Suprapubic skin (tissue), 4 donors: ENCODE measurements at regions not wholly inside any gene's neighbourhood (a gene's known extent, or its start where the extent isn't known, plus 50 kb on each side); places are given as distances from the start of the nearest gene placed in this dataset.

Experiments used
- DNase-seq, 2 donors: peaks; one replicate each; pipeline ENCODE4 v3.0.0-alpha.2; 2019; ENCODE audit warnings: low spot score in 2 of 2
- H3K27ac ChIP-seq: fragments of 200-600 bp; sonication (generic); one replicate; pipeline ENCODE4 v1.5.1; 2019
- H3K27me3 ChIP-seq: fragments of 200-600 bp; sonication (generic); one replicate; pipeline ENCODE4 v1.5.1; 2019
- H3K36me3 ChIP-seq: fragments of 200-600 bp; sonication (generic); one replicate; pipeline ENCODE4 v1.5.1; 2019
- H3K4me1 ChIP-seq: fragments of 200-600 bp; sonication (generic); one replicate; pipeline ENCODE4 v1.5.1; 2019
- H3K4me3 ChIP-seq: fragments of 200-600 bp; sonication (generic); one replicate; pipeline ENCODE4 v1.5.1; 2019; ENCODE audit warnings: mild to moderate bottlenecking
- H3K9me3 ChIP-seq: fragments of 200-600 bp; sonication (generic); one replicate; pipeline ENCODE4 v1.5.1; 2019
- EP300 ChIP-seq: sonication (generic); formaldehyde crosslinking; IDR thresholded peaks from one replicate; pipeline ENCODE4 v1.6.1; 2017; ENCODE audit warnings: antibody characterized with exemption
- POLR2A ChIP-seq, 2 donors: fragments of 450-650 bp; IDR thresholded peaks; one replicate each; pipeline ENCODE4 v1.6.1; 2017; ENCODE audit warnings: antibody characterized with exemption in 2 of 2, mild to moderate bottlenecking in 2 of 2, moderate library complexity in 2 of 2
- POLR2AphosphoS5 ChIP-seq, 3 donors: sonication (generic); formaldehyde crosslinking; IDR thresholded peaks; one replicate each; pipeline ENCODE4 v1.6.1; 2017; ENCODE audit warnings: antibody characterized with exemption in 3 of 3
- WGBS: methylation state at CpG from one replicate; pipeline ENCODE4 v1.1.5; 2018; 5-methylcytosine and 5-hydroxymethylcytosine counted together
- TF ChIP-seq, protein P1 (sequence below), 2 donors: fragments of 200-600 bp in 1 of 2; fragments of 450-650 bp in 1 of 2; sonication (generic) in 1 of 2; IDR thresholded peaks; one replicate each; pipeline ENCODE4 v1.5.1; 2016 to 2019; ENCODE audit warnings: antibody characterized with exemption in 2 of 2, mild to moderate bottlenecking in 1 of 2, moderate library complexity in 1 of 2

DNA sequence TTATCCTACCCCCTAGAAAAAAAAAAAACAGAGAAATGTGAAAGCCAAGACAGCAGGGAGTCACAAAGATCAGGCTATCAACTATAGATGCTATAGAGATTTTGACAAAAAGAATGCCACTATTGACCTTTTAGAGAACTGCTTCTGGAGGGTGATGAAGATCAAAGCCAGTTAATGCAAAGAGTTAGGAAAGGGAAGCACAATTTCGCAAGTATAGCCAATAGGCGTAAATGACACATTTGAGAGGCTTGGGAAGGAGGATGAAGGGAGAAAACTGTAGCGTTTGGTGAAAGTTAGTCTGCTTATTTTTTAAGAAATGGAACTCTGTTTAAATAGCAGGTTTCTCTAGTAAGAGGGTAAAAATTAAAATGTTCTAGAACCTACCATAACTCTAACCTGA lies 190.7 kb downstream of the DUSP6 start:
- TF ChIP-seq, protein P1, sequence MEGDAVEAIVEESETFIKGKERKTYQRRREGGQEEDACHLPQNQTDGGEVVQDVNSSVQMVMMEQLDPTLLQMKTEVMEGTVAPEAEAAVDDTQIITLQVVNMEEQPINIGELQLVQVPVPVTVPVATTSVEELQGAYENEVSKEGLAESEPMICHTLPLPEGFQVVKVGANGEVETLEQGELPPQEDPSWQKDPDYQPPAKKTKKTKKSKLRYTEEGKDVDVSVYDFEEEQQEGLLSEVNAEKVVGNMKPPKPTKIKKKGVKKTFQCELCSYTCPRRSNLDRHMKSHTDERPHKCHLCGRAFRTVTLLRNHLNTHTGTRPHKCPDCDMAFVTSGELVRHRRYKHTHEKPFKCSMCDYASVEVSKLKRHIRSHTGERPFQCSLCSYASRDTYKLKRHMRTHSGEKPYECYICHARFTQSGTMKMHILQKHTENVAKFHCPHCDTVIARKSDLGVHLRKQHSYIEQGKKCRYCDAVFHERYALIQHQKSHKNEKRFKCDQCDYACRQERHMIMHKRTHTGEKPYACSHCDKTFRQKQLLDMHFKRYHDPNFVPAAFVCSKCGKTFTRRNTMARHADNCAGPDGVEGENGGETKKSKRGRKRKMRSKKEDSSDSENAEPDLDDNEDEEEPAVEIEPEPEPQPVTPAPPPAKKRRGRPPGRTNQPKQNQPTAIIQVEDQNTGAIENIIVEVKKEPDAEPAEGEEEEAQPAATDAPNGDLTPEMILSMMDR (IDR thresholded peaks at IDR 0.05), result no peak
- TF ChIP-seq POLR2A (IDR thresholded peaks at IDR 0.05), result no peak
- no peak for TF ChIP-seq EP300
- TF ChIP-seq POLR2AphosphoS5 (IDR thresholded peaks at IDR 0.05), result no peak
- Histone ChIP-seq H3K36me3 (no peaks in the 10 kb centered on the region), H3K4me3 (no peak overlapping the region), H3K4me1 (peaks cover 54% of the 10 kb centered on the region), H3K9me3 (no peaks in the 10 kb centered on the region), H3K27ac (peak overlapping the region; percentile 74), H3K27me3 (no peaks in the 10 kb centered on the region)
- WGBS, result 78% methylated on average over 3 of the region's 3 CpGs
- DNase-seq, result no peak

DNA sequence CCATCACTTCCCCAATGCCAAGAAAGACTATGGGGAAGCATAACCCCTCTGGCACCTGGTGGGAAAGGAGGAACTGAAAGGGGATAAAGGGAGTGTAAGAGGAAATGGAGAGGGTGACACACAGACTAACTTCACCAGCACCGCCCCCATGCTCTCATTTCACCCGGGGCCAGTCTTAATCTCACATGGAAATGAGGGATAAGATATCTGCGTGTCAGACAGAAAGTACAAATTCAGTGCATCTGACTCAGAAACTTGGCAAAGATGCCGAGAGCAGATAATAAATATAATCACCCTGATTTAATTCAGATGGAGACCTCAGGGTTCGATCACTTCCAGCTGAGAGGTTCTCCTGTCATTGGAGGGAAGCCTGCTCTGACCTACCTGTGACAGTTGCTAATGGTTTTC lies 191.6 kb downstream of the DUSP6 start:
- H3K27me3 ChIP-seq, result no peaks in the 10 kb centered on the region
- no peak overlapping the region for H3K4me3 ChIP-seq
- H3K9me3 ChIP-seq, result no peaks in the 10 kb centered on the region
- H3K27ac ChIP-seq, result peak overlapping the region; percentile 74
- DNase-seq, result peak; percentile 67 to 76
- H3K36me3 ChIP-seq, result no peaks in the 10 kb centered on the region
- peaks cover 52% of the 10 kb centered on the region for H3K4me1 ChIP-seq
- WGBS, result 25% methylated on average over 5 of the region's 5 CpGs
- no peak for TF ChIP-seq EP300

DNA sequence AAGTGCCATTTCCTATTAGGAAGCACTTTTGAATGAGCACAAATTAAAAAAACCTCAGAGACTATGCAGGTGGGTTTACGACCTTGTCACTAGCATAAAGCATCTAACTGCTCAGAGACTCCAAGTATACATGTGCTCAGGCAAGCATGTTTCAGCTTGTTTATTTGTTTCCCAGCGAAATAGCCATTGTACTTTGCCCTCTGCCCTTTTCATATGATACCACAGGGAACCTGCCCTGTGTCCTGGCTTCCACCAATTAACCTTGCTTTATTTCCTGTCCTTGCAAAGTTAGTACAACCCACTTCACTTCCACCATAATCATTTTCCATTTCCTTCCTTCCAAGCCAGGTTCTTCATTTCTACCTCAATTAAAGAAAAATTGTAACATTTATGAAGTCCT lies 194.9 kb downstream of the DUSP6 start:
- WGBS, result 73% methylated on average over 2 of the region's 2 CpGs
- Histone ChIP-seq H3K27ac (no peak overlapping the region), H3K9me3 (no peaks in the 10 kb centered on the region), H3K4me3 (no peak overlapping the region), H3K36me3 (no peaks in the 10 kb centered on the region), H3K27me3 (no peaks in the 10 kb centered on the region), H3K4me1 (peaks cover 33% of the 10 kb centered on the region)
- TF ChIP-seq, protein P1 (IDR thresholded peaks at IDR 0.05), result no peak
- TF ChIP-seq POLR2A (IDR thresholded peaks at IDR 0.05) (no peak), POLR2AphosphoS5 (IDR thresholded peaks at IDR 0.05) (no peak), EP300 (no peak)
- no peak for DNase-seq

DNA sequence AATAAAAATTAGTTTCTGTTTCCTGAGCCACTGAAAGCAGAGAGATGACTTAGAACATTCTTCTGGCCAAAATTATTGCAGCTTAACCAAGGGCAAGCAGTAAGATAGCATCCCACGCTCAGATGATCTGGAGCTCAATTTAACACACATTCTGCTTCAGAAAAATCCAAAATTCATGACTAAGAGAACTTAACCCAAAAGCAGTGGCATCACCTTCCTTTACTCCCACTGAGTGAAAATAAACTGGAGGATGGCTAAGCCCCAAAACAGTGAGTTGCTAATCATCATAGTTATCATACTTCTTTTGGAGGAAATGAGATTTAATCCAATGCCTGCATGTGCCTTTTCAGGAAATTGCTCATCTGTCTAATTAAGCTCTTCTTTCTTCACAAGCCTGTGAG lies 195.4 kb downstream of the DUSP6 start:
- no peaks in the 10 kb centered on the region for H3K27me3 ChIP-seq
- H3K36me3 ChIP-seq, result no peaks in the 10 kb centered on the region
- H3K27ac ChIP-seq, result no peak overlapping the region
- H3K4me3 ChIP-seq, result no peak overlapping the region
- peaks cover 28% of the 10 kb centered on the region for H3K4me1 ChIP-seq
- TF ChIP-seq POLR2AphosphoS5 (IDR thresholded peaks at IDR 0.05) (no peak), EP300 (no peak), POLR2A (IDR thresholded peaks at IDR 0.05) (no peak)
- TF ChIP-seq, protein P1 (IDR thresholded peaks at IDR 0.05), result no peak
- 61% methylated on average over 1 of the region's 1 CpG for WGBS
- no peaks in the 10 kb centered on the region for H3K9me3 ChIP-seq
- DNase-seq, result no peak

DNA sequence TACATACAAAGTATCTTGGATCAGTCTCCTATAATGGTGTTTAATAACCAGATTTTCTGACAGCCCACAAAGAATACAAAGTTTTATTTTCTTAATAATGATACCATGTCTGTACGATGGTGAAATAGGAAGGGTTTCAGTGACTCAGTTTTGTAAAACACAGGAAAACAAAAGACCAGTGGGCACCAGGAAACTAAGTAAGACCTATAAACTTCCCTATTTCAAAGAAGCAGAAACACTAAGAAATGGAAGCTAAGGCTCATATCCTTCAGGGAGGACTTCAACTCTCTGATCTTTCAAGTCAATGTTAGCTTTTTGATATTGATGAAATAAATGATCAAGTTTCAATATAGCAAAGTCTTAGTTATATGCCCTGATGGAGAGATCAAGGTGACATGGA lies 196.0 kb downstream of the DUSP6 start:
- no peak for DNase-seq
- Histone ChIP-seq H3K9me3 (no peaks in the 10 kb centered on the region), H3K4me1 (peaks cover 23% of the 10 kb centered on the region), H3K27me3 (no peaks in the 10 kb centered on the region), H3K27ac (no peak overlapping the region), H3K4me3 (no peak overlapping the region), H3K36me3 (no peaks in the 10 kb centered on the region)
- 76% methylated on average over 1 of the region's 1 CpG for WGBS
- TF ChIP-seq, protein P1 (IDR thresholded peaks at IDR 0.05), result no peak
- TF ChIP-seq POLR2A (IDR thresholded peaks at IDR 0.05), result no peak
- no peak for TF ChIP-seq EP300
- TF ChIP-seq POLR2AphosphoS5 (IDR thresholded peaks at IDR 0.05), result no peak

DNA sequence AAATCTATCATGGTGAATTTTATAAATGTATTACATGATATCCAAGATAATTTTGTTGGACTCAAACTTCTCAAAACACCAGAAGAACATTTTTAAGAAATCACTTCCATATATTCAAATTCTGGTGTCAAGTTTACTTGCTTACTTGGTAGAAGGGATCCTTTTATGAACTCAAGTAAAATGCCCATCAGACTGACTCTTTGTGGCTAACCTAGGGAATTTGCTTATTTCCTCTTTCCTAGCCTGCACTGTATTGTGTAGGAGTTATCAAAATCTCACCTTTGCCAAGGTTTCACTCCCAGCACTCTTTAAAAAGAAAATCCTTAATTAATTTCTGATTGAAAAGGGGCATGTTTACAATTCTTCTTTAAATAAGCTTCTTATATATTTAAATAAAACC lies 196.5 kb downstream of the DUSP6 start:
- Histone ChIP-seq H3K36me3 (no peaks in the 10 kb centered on the region), H3K9me3 (no peaks in the 10 kb centered on the region), H3K4me3 (no peak overlapping the region), H3K27ac (no peak overlapping the region), H3K4me1 (peaks cover 17% of the 10 kb centered on the region), H3K27me3 (no peaks in the 10 kb centered on the region)
- no peak for DNase-seq
- TF ChIP-seq EP300 (no peak), POLR2A (IDR thresholded peaks at IDR 0.05) (no peak), POLR2AphosphoS5 (IDR thresholded peaks at IDR 0.05) (no peak)
- TF ChIP-seq, protein P1 (IDR thresholded peaks at IDR 0.05), result no peak
